ENCODE measurements at regions not wholly inside any gene's neighbourhood (a gene's known extent, or its start where the extent isn't known, plus 50 kb on each side); places are given as distances from the start of the nearest gene placed in this dataset.

DNA sequence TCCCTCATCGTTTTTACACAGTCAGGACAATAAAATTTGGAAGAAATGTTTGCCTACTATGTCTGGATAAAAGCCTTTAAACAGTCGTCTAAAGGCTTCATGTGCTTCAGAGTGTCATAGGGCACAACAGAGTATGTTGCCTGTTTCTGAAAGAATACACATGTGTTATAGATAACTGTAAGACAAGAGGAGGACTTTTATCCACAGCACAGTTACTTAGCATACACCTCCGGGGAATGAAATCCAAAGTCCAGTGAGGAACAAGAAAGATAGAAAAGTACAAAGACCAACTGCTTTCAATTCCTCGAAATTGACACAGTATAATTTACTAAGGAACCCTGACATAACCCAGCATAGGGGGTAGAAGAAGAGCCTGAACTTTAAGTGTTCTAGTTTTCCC, 835.6 kb downstream of the PCDH17 start:
- DNase-seq (ENCODE audit: low spot score): no peak
- in situ Hi-C loops (cut with MboI; ENCODE audit: low sequenced_read_pairs, unreplicated experiment): no loop called here
- TF ChIP-seq, protein P1, sequence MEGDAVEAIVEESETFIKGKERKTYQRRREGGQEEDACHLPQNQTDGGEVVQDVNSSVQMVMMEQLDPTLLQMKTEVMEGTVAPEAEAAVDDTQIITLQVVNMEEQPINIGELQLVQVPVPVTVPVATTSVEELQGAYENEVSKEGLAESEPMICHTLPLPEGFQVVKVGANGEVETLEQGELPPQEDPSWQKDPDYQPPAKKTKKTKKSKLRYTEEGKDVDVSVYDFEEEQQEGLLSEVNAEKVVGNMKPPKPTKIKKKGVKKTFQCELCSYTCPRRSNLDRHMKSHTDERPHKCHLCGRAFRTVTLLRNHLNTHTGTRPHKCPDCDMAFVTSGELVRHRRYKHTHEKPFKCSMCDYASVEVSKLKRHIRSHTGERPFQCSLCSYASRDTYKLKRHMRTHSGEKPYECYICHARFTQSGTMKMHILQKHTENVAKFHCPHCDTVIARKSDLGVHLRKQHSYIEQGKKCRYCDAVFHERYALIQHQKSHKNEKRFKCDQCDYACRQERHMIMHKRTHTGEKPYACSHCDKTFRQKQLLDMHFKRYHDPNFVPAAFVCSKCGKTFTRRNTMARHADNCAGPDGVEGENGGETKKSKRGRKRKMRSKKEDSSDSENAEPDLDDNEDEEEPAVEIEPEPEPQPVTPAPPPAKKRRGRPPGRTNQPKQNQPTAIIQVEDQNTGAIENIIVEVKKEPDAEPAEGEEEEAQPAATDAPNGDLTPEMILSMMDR (IDR thresholded peaks at IDR 0.05; ENCODE audit: borderline replicate concordance, control extremely low read depth, extremely low read depth, insufficient read depth, missing control alignments): no peak

DNA sequence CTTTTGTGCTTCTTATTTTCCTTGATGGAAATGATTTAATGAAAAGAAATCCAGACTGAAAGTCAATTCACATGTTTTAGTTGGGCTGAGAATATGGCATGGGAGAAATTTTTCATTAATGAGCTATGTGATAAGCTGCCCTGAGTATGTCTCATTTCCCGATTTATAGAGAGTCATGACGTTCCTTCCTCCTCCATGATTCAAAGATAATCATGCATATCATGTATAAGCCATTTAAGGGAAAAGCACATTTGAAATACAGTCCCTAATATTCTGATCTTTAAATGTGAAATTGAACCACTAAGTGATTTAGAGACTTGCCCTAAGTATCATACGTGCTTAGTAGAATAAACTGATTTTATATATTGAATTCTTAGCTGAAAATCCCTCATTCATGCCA, 840.9 kb downstream of the PCDH17 start:
- no peak for DNase-seq (ENCODE audit: low spot score)
- TF ChIP-seq, protein P1 (IDR thresholded peaks at IDR 0.05; ENCODE audit: borderline replicate concordance, control extremely low read depth, extremely low read depth, insufficient read depth, missing control alignments): no peak
- in situ Hi-C loops (cut with MboI; ENCODE audit: low sequenced_read_pairs, unreplicated experiment): no loop called here

DNA sequence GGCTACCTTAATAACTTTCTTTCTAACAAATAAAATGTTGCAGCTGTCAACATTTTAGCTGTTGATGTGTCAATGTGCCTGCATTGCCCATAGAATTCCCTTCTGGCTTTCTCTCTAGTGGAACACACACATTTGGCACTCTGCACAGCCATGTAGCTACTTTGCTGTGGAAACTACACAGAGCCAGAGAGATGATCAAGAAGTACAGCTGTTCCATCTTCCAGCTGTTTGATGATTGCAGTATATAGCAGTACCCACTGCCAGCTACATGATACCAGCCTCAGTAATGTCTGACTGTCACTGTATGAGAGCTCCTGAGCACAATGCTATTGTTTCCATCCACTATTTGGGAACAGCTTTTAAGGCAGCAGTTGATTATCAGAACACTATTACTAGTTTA, 843.0 kb downstream of the PCDH17 start:
- TF ChIP-seq, protein P1 (IDR thresholded peaks at IDR 0.05; ENCODE audit: borderline replicate concordance, control extremely low read depth, extremely low read depth, insufficient read depth, missing control alignments): no peak
- DNase-seq (ENCODE audit: low spot score): no peak
- in situ Hi-C loops (cut with MboI; ENCODE audit: low sequenced_read_pairs, unreplicated experiment): no loop called here

DNA sequence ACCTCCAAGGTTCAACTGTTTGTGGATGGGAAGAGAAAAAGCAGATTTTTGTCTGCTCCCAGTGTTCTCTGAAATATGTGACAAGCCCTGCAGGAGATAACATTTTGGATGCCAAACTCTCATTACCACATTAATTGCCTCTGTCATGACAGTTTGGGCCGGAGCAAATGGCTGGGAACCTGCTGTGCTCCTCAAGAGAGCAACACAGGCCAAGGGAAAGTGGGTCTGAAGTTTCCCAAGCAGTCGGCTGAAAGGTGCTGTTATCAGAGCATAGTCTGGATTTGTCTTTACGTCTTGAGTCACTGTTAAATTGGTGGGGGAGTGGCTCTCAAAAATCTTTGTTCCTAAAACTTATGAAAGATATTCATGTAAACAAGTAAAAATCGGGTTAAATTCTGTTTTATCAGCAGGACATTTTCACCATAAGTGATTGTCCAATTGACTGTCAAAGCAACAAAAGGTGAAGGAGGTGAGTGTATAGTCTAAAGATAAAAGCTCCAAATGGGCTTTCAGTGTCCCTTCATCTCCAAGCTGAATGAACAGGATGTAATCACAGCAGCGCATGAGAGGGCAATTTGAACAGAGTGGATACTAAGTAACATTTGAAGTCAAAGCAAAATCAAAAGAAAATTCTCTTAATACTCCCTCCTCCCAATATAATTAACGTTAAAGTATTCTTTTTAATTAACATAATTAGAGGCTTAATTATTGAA, 844.8 kb downstream of the PCDH17 start:
- TF ChIP-seq, protein P1 (IDR thresholded peaks at IDR 0.05; ENCODE audit: borderline replicate concordance, control extremely low read depth, extremely low read depth, insufficient read depth, missing control alignments): no peak
- DNase-seq (ENCODE audit: low spot score): no peak
- in situ Hi-C loops (cut with MboI; ENCODE audit: low sequenced_read_pairs, unreplicated experiment): no loop called here

DNA sequence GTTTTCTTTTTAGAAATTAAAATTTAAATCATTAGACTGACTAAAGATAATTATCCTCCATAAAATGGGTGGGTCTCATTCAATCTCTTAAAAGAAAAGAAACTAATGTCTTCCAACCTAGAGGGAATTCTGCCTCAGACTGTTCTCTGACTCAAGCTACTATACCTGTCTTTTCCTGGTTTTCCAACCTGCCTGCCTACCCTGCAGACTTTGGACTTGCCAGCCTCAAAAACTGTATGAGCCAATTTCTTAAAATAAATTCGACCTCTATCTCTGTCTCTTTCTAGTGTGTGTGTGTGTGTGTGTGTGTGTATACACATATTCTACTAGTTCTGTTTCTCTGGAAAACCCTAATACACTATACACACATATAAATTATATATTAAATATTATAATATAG, 847.3 kb downstream of the PCDH17 start:
- no peak for DNase-seq (ENCODE audit: low spot score)
- TF ChIP-seq, protein P1 (IDR thresholded peaks at IDR 0.05; ENCODE audit: borderline replicate concordance, control extremely low read depth, extremely low read depth, insufficient read depth, missing control alignments): no peak

DNA sequence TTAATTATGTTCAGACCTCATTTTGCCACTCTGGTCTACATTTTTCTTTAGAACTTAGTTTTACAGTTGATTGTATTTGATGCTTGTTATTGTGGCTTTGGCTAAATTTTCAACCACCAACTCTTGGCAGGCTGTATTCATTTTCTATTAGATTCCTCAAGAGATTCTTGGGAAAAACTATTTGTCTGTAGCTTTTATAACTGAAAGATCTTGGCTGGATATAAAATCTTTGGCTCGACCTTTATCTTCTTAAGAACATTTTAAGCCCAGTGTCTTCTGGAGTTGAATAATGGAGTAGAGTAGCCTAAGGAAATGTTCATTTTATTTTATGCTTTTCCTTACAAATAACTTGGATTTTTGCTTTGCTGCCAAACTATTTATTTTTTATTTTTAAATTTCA, 848.5 kb downstream of the PCDH17 start:
- DNase-seq (ENCODE audit: low spot score): no peak
- in situ Hi-C loops (cut with MboI; ENCODE audit: low sequenced_read_pairs, unreplicated experiment): no loop called here
- TF ChIP-seq, protein P1 (IDR thresholded peaks at IDR 0.05; ENCODE audit: borderline replicate concordance, control extremely low read depth, extremely low read depth, insufficient read depth, missing control alignments): no peak

More for the DNA sequence above, 847.3 kb downstream of the PCDH17 start:
- in situ Hi-C loops (cut with MboI; ENCODE audit: low sequenced_read_pairs, unreplicated experiment): no loop called here
